GM12878 (cell line): ENCODE measurements at regions not wholly inside any gene's neighbourhood (a gene's known extent, or its start where the extent isn't known, plus 50 kb on each side); places are given as distances from the start of the nearest gene placed in this dataset.

Source experiments
- ATAC-seq: fragments of 200-7000 bp; cut with Tn5 transposase; 3 replicates; pipeline ENCODE4 v1.9.1; 2020; ENCODE audit warnings: mild to moderate bottlenecking, moderate library complexity
- BruUV-seq: library from RNA; stranded (reverse); fragments of 400-500 nt; replicated peaks from 2 replicates; lab custom pipeline; 2021; lab: Mats Ljungman, UMichigan
- CTCF ChIA-PET: fragments of 300-600 bp; sonication (Branson Sonifier 250); formaldehyde crosslinking; extraction: SDS; loops from one replicate; lab custom pipeline; 2021; ENCODE audit warnings: inconsistent platforms; lab: Yijun Ruan, JAX
- POLR2A ChIA-PET: fragments of 350-600 bp; formaldehyde crosslinking; extraction: SDS; loops from one replicate; lab custom pipeline; 2021; ENCODE audit warnings: inconsistent platforms; lab: Charles Lee
- RAD21 ChIA-PET: fragments of 300-600 bp; sonication (Branson Sonifier 250); formaldehyde crosslinking; loops from one replicate; lab custom pipeline; 2023; ENCODE audit warnings: antibody characterized with exemption; ENCODE audit not compliant: unreplicated experiment; lab: Charles Lee
- SMC1A ChIA-PET: fragments of 300-600 bp; sonication (Branson Sonifier 250); formaldehyde crosslinking; loops from one replicate; lab custom pipeline; 2023; ENCODE audit not compliant: unreplicated experiment, uncharacterized antibody; lab: Charles Lee
- DNase-seq: peaks from one replicate; pipeline ENCODE4 v3.0.0-alpha.2; 2011; ENCODE audit warnings: low read depth, low spot score
- FAIRE-seq: peaks from 3 replicates; lab custom pipeline; 2011; peaks lifted over from hg19 to GRCh38; lab: Jason Lieb, UNC
- H2AFZ ChIP-seq: 2 replicates; pipeline ENCODE4 v1.6.0; 2011; ENCODE audit warnings: low read depth, low read length, control low read depth; ENCODE audit not compliant: control insufficient read depth
- H3K27ac ChIP-seq: 2 replicates; pipeline ENCODE4 v1.5.1; 2011; ENCODE audit warnings: control low read depth; ENCODE audit not compliant: control insufficient read depth, insufficient read depth
- H3K27me3 ChIP-seq, 2 experiments: replicated peaks in 1 of 2; 2 replicates each; pipeline versions ENCODE4 v1.6.0 to v1.6.1; 2011; ENCODE audit warnings: low read length in 1 of 2; ENCODE audit not compliant: control insufficient read depth in 2 of 2, insufficient read depth in 2 of 2
- H3K36me3 ChIP-seq, 2 experiments: 2 replicates each; pipeline ENCODE4 v1.5.1; 2011; ENCODE audit warnings: low read length in 1 of 2; ENCODE audit not compliant: control insufficient read depth in 2 of 2, insufficient read depth in 2 of 2
- H3K4me1 ChIP-seq: 2 replicates; pipeline ENCODE4 v1.6.1; 2011; ENCODE audit warnings: mild to moderate bottlenecking, low read length, moderate library complexity, mixed read lengths; ENCODE audit not compliant: control insufficient read depth, insufficient read depth
- H3K4me2 ChIP-seq: 2 replicates; pipeline ENCODE4 v1.6.0; 2011; ENCODE audit warnings: control low read depth; ENCODE audit not compliant: control insufficient read depth, insufficient read depth
- H3K4me3 ChIP-seq: fragments of 200-600 bp; sonication (generic); 2 replicates; pipeline ENCODE4 v1.5.1; 2016
- H3K79me2 ChIP-seq: 2 replicates; pipeline ENCODE4 v1.6.0; 2011; ENCODE audit warnings: low read length; ENCODE audit not compliant: control insufficient read depth, insufficient read depth
- H3K9ac ChIP-seq: 2 replicates; pipeline ENCODE4 v1.8.0; 2011; ENCODE audit warnings: low read length, control low read depth, mixed read lengths; ENCODE audit not compliant: control insufficient read depth, insufficient read depth
- H3K9me3 ChIP-seq: replicated peaks from 3 replicates; pipeline ENCODE4 v1.5.1; 2011; ENCODE audit warnings: mild to moderate bottlenecking, low read length; ENCODE audit not compliant: control insufficient read depth, insufficient read depth
- H4K20me1 ChIP-seq: 2 replicates; pipeline ENCODE4 v1.6.0; 2011; ENCODE audit not compliant: control insufficient read depth, insufficient read depth
- ATF7 ChIP-seq: fragments of 450-650 bp; IDR thresholded peaks from 2 replicates; pipeline ENCODE4 v1.6.1; 2016; ENCODE audit warnings: low read depth, mild to moderate bottlenecking
- CBX5 ChIP-seq: sonication (generic); IDR thresholded peaks from 2 replicates; pipeline ENCODE4 v1.6.1; 2016; ENCODE audit warnings: low read depth, moderate library complexity, mild to moderate bottlenecking, inconsistent platforms
- ESRRA ChIP-seq: IDR thresholded peaks from 2 replicates; pipeline ENCODE4 v1.6.1; 2012; ENCODE audit warnings: mild to moderate bottlenecking, low read length, improper control_type of control experiment
- GABPA ChIP-seq: IDR thresholded peaks from 2 replicates; pipeline ENCODE4 v1.6.1; 2014; ENCODE audit warnings: antibody characterized with exemption, low read depth, mild to moderate bottlenecking, inconsistent platforms
- HDAC6 ChIP-seq: fragments of 200-600 bp; sonication (generic); IDR thresholded peaks from one replicate; pipeline ENCODE4 v1.8.0; 2017; ENCODE audit warnings: antibody characterized with exemption; ENCODE audit not compliant: unreplicated experiment
- HDGF ChIP-seq: fragments of 450-650 bp; IDR thresholded peaks from 2 replicates; pipeline ENCODE4 v1.6.1; 2016; ENCODE audit warnings: antibody characterized with exemption
- IRF4 ChIP-seq: IDR thresholded peaks from 2 replicates; pipeline ENCODE4 v1.6.1; 2011; ENCODE audit warnings: low read depth, low read length
- JUND ChIP-seq: IDR thresholded peaks from 2 replicates; pipeline ENCODE4 v1.6.1; 2012; ENCODE audit warnings: low read depth, mild to moderate bottlenecking, low read length, improper control_type of control experiment, moderate library complexity
- KDM1A ChIP-seq: fragments of 200-600 bp; sonication (generic); IDR thresholded peaks from 2 replicates; pipeline ENCODE4 v1.6.1; 2016; ENCODE audit warnings: borderline replicate concordance
- LARP7 ChIP-seq: fragments of 450-650 bp; IDR thresholded peaks from 2 replicates; pipeline ENCODE4 v1.6.1; 2017; ENCODE audit warnings: mild to moderate bottlenecking
- MEF2A ChIP-seq: IDR thresholded peaks from 2 replicates; pipeline ENCODE4 v1.6.1; 2011; ENCODE audit warnings: low read depth, mild to moderate bottlenecking, low read length, moderate library complexity; ENCODE audit not compliant: insufficient read depth
- MTA3 ChIP-seq: IDR thresholded peaks from 2 replicates; pipeline ENCODE4 v1.6.1; 2012; ENCODE audit warnings: low read length, inconsistent platforms, borderline replicate concordance
- NFXL1 ChIP-seq: fragments of 450-650 bp; IDR thresholded peaks from 2 replicates; pipeline ENCODE4 v1.6.1; 2017; ENCODE audit warnings: antibody characterized with exemption, mild to moderate bottlenecking, borderline replicate concordance
- RAD21 ChIP-seq: IDR thresholded peaks from 2 replicates; pipeline ENCODE4 v1.6.1; 2011; ENCODE audit warnings: mild to moderate bottlenecking, low read depth, low read length, moderate library complexity; ENCODE audit not compliant: insufficient read depth
- RB1 ChIP-seq: fragments of 450-650 bp; formaldehyde crosslinking; IDR thresholded peaks from 2 replicates; pipeline ENCODE4 v1.6.1; 2017; ENCODE audit warnings: mild to moderate bottlenecking, borderline replicate concordance
- SUZ12 ChIP-seq: fragments of 200-600 bp; sonication (generic); IDR thresholded peaks from one replicate; pipeline ENCODE4 v1.6.1; 2018; ENCODE audit warnings: antibody characterized with exemption, mild to moderate bottlenecking; ENCODE audit not compliant: unreplicated experiment
- TARDBP ChIP-seq: IDR thresholded peaks from 2 replicates; pipeline ENCODE4 v1.6.1; 2016; ENCODE audit warnings: borderline replicate concordance
- ZZZ3 ChIP-seq: IDR thresholded peaks from 2 replicates; pipeline ENCODE4 v1.6.1; 2011; ENCODE audit warnings: low read depth; ENCODE audit not compliant: control insufficient read depth, insufficient read length
- in situ Hi-C: fragments of 300-500 bp; cut with MboI; formaldehyde crosslinking; loops from 9 replicates; pipeline ENCODE4 v1.14.3; 2018; ENCODE audit warnings: mixed read lengths
- intact Hi-C: fragments of 100-400 bp; cut with micrococcal nuclease; formaldehyde crosslinking; loops from one replicate; pipeline ENCODE4 v1.14.2; 2022; ENCODE audit not compliant: unreplicated experiment
- TF ChIP-seq, protein P1 (sequence below): IDR thresholded peaks from 2 replicates; pipeline ENCODE4 v1.6.1; 2011; ENCODE audit warnings: borderline replicate concordance, low read depth, mild to moderate bottlenecking, moderate library complexity, low read length; ENCODE audit not compliant: insufficient read depth, poor library complexity, severe bottlenecking
- TF ChIP-seq, protein P2 (sequence below): fragments of 450-650 bp; IDR thresholded peaks from 2 replicates; pipeline ENCODE4 v1.6.1; 2017; ENCODE audit warnings: mild to moderate bottlenecking, moderate library complexity

GRCh38 chr7:25759286-25759685 lies 392.7 kb upstream of the NFE2L3 start:
- intact Hi-C loops (no loop called here), in situ Hi-C loops (no loop called here)
- Histone ChIP-seq H4K20me1 (no peaks in the 10 kb centered on the region), H3K79me2 (no peaks in the 10 kb centered on the region), H3K4me3 (no peak overlapping the region), H3K36me3 (no peaks in the 10 kb centered on the region), H2AFZ (no peak overlapping the region), H3K27ac (no peak overlapping the region), H3K27me3 (no peaks in the 10 kb centered on the region; a peak in 1 of 4 replicates), H3K9me3 (no peaks in the 10 kb centered on the region), H3K4me2 (no peak overlapping the region)
- DNase-seq (no peak), ATAC-seq (no peak), FAIRE-seq (no peak)
- ChIA-PET CTCF (no interaction called here), RAD21 (no interaction called here)
- TF ChIP-seq TARDBP: no peak
- TF ChIP-seq CBX5: no peak
- TF ChIP-seq RAD21: no peak
- no peak for TF ChIP-seq KDM1A
- no peak for TF ChIP-seq SUZ12
- TF ChIP-seq RB1: no peak
- TF ChIP-seq HDGF: no peak
- no peak for TF ChIP-seq JUND
- TF ChIP-seq ESRRA: no peak
- TF ChIP-seq HDAC6: no peak
- no peak for TF ChIP-seq NFXL1
- TF ChIP-seq, protein P1, sequence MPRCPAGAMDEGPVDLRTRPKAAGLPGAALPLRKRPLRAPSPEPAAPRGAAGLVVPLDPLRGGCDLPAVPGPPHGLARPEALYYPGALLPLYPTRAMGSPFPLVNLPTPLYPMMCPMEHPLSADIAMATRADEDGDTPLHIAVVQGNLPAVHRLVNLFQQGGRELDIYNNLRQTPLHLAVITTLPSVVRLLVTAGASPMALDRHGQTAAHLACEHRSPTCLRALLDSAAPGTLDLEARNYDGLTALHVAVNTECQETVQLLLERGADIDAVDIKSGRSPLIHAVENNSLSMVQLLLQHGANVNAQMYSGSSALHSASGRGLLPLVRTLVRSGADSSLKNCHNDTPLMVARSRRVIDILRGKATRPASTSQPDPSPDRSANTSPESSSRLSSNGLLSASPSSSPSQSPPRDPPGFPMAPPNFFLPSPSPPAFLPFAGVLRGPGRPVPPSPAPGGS: no peak
- TF ChIP-seq ZZZ3: no peak
- no peak for TF ChIP-seq GABPA
- TF ChIP-seq IRF4: no peak
- TF ChIP-seq, protein P2, sequence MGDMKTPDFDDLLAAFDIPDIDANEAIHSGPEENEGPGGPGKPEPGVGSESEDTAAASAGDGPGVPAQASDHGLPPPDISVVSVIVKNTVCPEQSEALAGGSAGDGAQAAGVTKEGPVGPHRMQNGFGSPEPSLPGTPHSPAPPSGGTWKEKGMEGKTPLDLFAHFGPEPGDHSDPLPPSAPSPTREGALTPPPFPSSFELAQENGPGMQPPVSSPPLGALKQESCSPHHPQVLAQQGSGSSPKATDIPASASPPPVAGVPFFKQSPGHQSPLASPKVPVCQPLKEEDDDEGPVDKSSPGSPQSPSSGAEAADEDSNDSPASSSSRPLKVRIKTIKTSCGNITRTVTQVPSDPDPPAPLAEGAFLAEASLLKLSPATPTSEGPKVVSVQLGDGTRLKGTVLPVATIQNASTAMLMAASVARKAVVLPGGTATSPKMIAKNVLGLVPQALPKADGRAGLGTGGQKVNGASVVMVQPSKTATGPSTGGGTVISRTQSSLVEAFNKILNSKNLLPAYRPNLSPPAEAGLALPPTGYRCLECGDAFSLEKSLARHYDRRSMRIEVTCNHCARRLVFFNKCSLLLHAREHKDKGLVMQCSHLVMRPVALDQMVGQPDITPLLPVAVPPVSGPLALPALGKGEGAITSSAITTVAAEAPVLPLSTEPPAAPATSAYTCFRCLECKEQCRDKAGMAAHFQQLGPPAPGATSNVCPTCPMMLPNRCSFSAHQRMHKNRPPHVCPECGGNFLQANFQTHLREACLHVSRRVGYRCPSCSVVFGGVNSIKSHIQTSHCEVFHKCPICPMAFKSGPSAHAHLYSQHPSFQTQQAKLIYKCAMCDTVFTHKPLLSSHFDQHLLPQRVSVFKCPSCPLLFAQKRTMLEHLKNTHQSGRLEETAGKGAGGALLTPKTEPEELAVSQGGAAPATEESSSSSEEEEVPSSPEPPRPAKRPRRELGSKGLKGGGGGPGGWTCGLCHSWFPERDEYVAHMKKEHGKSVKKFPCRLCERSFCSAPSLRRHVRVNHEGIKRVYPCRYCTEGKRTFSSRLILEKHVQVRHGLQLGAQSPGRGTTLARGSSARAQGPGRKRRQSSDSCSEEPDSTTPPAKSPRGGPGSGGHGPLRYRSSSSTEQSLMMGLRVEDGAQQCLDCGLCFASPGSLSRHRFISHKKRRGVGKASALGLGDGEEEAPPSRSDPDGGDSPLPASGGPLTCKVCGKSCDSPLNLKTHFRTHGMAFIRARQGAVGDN: no peak
- TF ChIP-seq ATF7: no peak
- TF ChIP-seq MEF2A: no peak
- TF ChIP-seq MTA3: no peak
- no peak for TF ChIP-seq LARP7
- TF ChIP-seq, all 136 proteins: peak for 0
- Histone ChIP-seq H3K4me1 (no peaks in the 10 kb centered on the region), H3K9ac (no peak overlapping the region)
- ChIA-PET POLR2A (no interaction called here), SMC1A (no interaction called here)
- no TSS peak for BruUV-seq
